Endothelial cell of umbilical vein (primary cell): ENCODE measurements at regions not wholly inside any gene's neighbourhood (a gene's known extent, or its start where the extent isn't known, plus 50 kb on each side); places are given as distances from the start of the nearest gene placed in this dataset.

Source experiments
- BruUV-seq: library from RNA; stranded (reverse); fragments of 400-500 nt; replicated peaks from 2 replicates; lab custom pipeline; 2021; lab: Mats Ljungman, UMichigan
- CTCF ChIA-PET: fragments of 300-600, 350-600 bp; sonication (Branson Sonifier 250); formaldehyde crosslinking; loops from one replicate; lab custom pipeline; 2021; ENCODE audit warnings: antibody characterized with exemption, inconsistent platforms; lab: Charles Lee
- POLR2A ChIA-PET: fragments of 300-600, 350-600 bp; sonication (Branson Sonifier 250); formaldehyde crosslinking; loops from one replicate; lab custom pipeline; 2021; ENCODE audit warnings: antibody characterized with exemption, inconsistent platforms; lab: Charles Lee
- DNase-seq: peaks from one replicate; pipeline ENCODE4 v3.0.0-alpha.2; 2011; ENCODE audit warnings: low read depth, low spot score
- FAIRE-seq: peaks from 2 replicates; lab custom pipeline; 2011; peaks lifted over from hg19 to GRCh38; lab: Jason Lieb, UNC
- H2AFZ ChIP-seq: 2 replicates; pipeline ENCODE4 v1.6.0; 2012; ENCODE audit warnings: low read depth, low read length, control low read depth, inconsistent platforms
- H3K27ac ChIP-seq: 2 replicates; pipeline ENCODE4 v1.5.1; 2011; ENCODE audit warnings: low read depth, mild to moderate bottlenecking, control low read depth, low read length, moderate library complexity; ENCODE audit not compliant: insufficient read depth
- H3K27me3 ChIP-seq, 2 experiments: 2 replicates each; pipeline versions ENCODE4 v1.6.0 to v1.6.1; 2011; ENCODE audit warnings: low read length in 2 of 2, mixed read lengths in 1 of 2; ENCODE audit not compliant: control insufficient read depth in 2 of 2, insufficient read depth in 2 of 2
- H3K36me3 ChIP-seq, 2 experiments: 2 replicates in 1 of 2; 3 replicates in 1 of 2; pipeline ENCODE4 v1.5.1; 2011; ENCODE audit warnings: low read length in 2 of 2, mild to moderate bottlenecking in 1 of 2, moderate library complexity in 1 of 2; ENCODE audit not compliant: control insufficient read depth in 2 of 2, insufficient read depth in 2 of 2; ENCODE audit errors: extremely low read depth in 1 of 2
- H3K4me1 ChIP-seq: 3 replicates; pipeline ENCODE4 v1.5.1; 2011; ENCODE audit warnings: mild to moderate bottlenecking, low read length; ENCODE audit not compliant: control insufficient read depth, insufficient read depth; ENCODE audit errors: extremely low read depth
- H3K4me2 ChIP-seq: 2 replicates; pipeline ENCODE4 v1.6.1; 2011; ENCODE audit warnings: low read length, control low read depth, mixed read lengths; ENCODE audit not compliant: insufficient read depth
- H3K4me3 ChIP-seq, 3 experiments: fragments of 200-600 bp in 1 of 3; sonication (generic), shearing (Covaris generic) in 1 of 3; replicated peaks in 1 of 3; 2 replicates each; pipeline ENCODE4 v1.5.1; 2011 to 2016; ENCODE audit warnings: control low read depth in 3 of 3, low read length in 3 of 3, mild to moderate bottlenecking in 2 of 3, inconsistent platforms in 1 of 3, low read depth in 1 of 3, moderate library complexity in 1 of 3; ENCODE audit not compliant: insufficient read depth in 1 of 3
- H3K79me2 ChIP-seq: 2 replicates; pipeline ENCODE4 v1.6.0; 2012; ENCODE audit warnings: low read length, inconsistent platforms; ENCODE audit not compliant: control insufficient read depth, insufficient read depth
- H3K9ac ChIP-seq: replicated peaks from 2 replicates; pipeline ENCODE3; 2011; ENCODE audit warnings: low read length, control low read depth; ENCODE audit not compliant: insufficient read depth; ENCODE audit errors: extremely low read depth
- H3K9me1 ChIP-seq: replicated peaks from 3 replicates; pipeline ENCODE4 v1.6.0; 2011; ENCODE audit warnings: mild to moderate bottlenecking, low read length; ENCODE audit not compliant: control insufficient read depth, insufficient read depth; ENCODE audit errors: extremely low read depth
- H3K9me3 ChIP-seq: replicated peaks from 2 replicates; pipeline ENCODE4 v1.5.1; 2012; ENCODE audit warnings: low read length, inconsistent platforms; ENCODE audit not compliant: control insufficient read depth, insufficient read depth
- H4K20me1 ChIP-seq: replicated peaks from 2 replicates; pipeline ENCODE3; 2011; ENCODE audit warnings: mild to moderate bottlenecking, low read length; ENCODE audit not compliant: control insufficient read depth, insufficient read depth; ENCODE audit errors: extremely low read depth
- CTCF ChIP-seq, 2 donors: IDR thresholded peaks; 1 replicate in 1 of 2; 2 replicates in 1 of 2; pipeline ENCODE4 v1.5.1; 2011; ENCODE audit warnings: low read length in 2 of 2, mild to moderate bottlenecking in 2 of 2, moderate library complexity in 2 of 2, control low read depth in 1 of 2, inconsistent platforms in 1 of 2, low read depth in 1 of 2; ENCODE audit not compliant: insufficient read depth in 1 of 2; ENCODE audit errors: extremely low read depth in 1 of 2
- EZH2 ChIP-seq: IDR thresholded peaks from 2 replicates; pipeline ENCODE4 v1.6.1; 2012; ENCODE audit warnings: borderline replicate concordance, low read depth, mild to moderate bottlenecking, moderate library complexity, low read length, inconsistent platforms; ENCODE audit not compliant: severe bottlenecking
- FOS ChIP-seq: IDR thresholded peaks from 2 replicates; pipeline ENCODE4 v1.6.1; 2011; ENCODE audit warnings: mild to moderate bottlenecking, low read length, moderate library complexity, borderline replicate concordance; ENCODE audit not compliant: insufficient read depth
- GATA2 ChIP-seq: IDR thresholded peaks from 2 replicates; pipeline ENCODE4 v1.7.0; 2011; ENCODE audit warnings: low read depth, mild to moderate bottlenecking, moderate library complexity, mixed read lengths, low read length; ENCODE audit not compliant: insufficient read length, insufficient read depth
- JUN ChIP-seq: IDR thresholded peaks from 2 replicates; pipeline ENCODE4 v1.6.1; 2011; ENCODE audit warnings: borderline replicate concordance, low read depth; ENCODE audit not compliant: insufficient read length, insufficient read depth
- MAX ChIP-seq: IDR thresholded peaks from 2 replicates; pipeline ENCODE4 v1.6.1; 2011; ENCODE audit not compliant: insufficient read depth, insufficient read length
- MYC ChIP-seq: IDR thresholded peaks from one replicate; pipeline ENCODE4 v1.6.1; 2011; ENCODE audit warnings: mild to moderate bottlenecking, low read depth, low read length
- POLR2A ChIP-seq: IDR thresholded peaks from 2 replicates; pipeline ENCODE4 v1.6.1; 2012; ENCODE audit warnings: low read depth, mild to moderate bottlenecking, control low read depth, low read length
- POLR2AphosphoS5 ChIP-seq: IDR thresholded peaks from 2 replicates; pipeline ENCODE4 v1.6.1; 2012; ENCODE audit warnings: low read depth, mild to moderate bottlenecking, control low read depth, low read length, moderate library complexity; ENCODE audit not compliant: insufficient read depth
- dilution Hi-C: fragments of 300-500 bp; cut with MboI; formaldehyde crosslinking; loops from one replicate; pipeline ENCODE4 v1.15.0; 2019; ENCODE audit warnings: low sequenced_read_pairs; ENCODE audit not compliant: extremely low pct_ligation_motif_present
- intact Hi-C: fragments of 100-400 bp; cut with micrococcal nuclease; formaldehyde crosslinking; loops from one replicate; pipeline ENCODE4 v1.10.0; 2022

- DNase-seq (no peak), FAIRE-seq (no peak)
- Histone ChIP-seq H3K9ac (no peak overlapping the region), H3K4me2 (no peak overlapping the region), H3K4me3 (no peak overlapping the region), H2AFZ (no peak overlapping the region), H3K27me3 (no peaks in the 10 kb centered on the region), H3K36me3 (no peaks in the 10 kb centered on the region), H3K79me2 (no peaks in the 10 kb centered on the region), H3K27ac (no peak overlapping the region), H3K9me3 (no peaks in the 10 kb centered on the region), H4K20me1 (no peaks in the 10 kb centered on the region), H3K4me1 (peaks cover 15% of the 10 kb centered on the region), H3K9me1 (no peaks in the 10 kb centered on the region)
- CTCF ChIA-PET: no interaction called here
- no TSS peak for BruUV-seq
- TF ChIP-seq POLR2AphosphoS5 (no peak), EZH2 (no peak), GATA2 (no peak), MYC (no peak), MAX (no peak), JUN (no peak), CTCF (IDR thresholded peaks at IDR 0.05; ENCODE audit: extremely low read depth in 1 of 2, insufficient read depth in 1 of 2, low read depth in 1 of 2, low read length in 2 of 2) (no peak), FOS (no peak), POLR2A (no peak)
- intact Hi-C loops (no loop called here), dilution Hi-C loops (no loop called here)
- POLR2A ChIA-PET: no interaction called here
Observed at GRCh38 chr2:221771297-221771696, 199.2 kb upstream of the EPHA4 start.
